HUES6 (cell line): ENCODE measurements at regions not wholly inside any gene's neighbourhood (a gene's known extent, or its start where the extent isn't known, plus 50 kb on each side); places are given as distances from the start of the nearest gene placed in this dataset.
"Not testable (repeated sequence)": the region's sequence is repeated elsewhere in the genome, so short reads cannot be mapped to it uniquely, and the experiment has no call there.

Source experiments
- H3K27ac ChIP-seq: 2 replicates; pipeline ENCODE4 v1.7.0; 2013; ENCODE audit warnings: low read depth, mild to moderate bottlenecking, low read length, inconsistent platforms
- H3K27me3 ChIP-seq: 2 replicates; pipeline ENCODE4 v1.6.1; 2013; ENCODE audit warnings: low read length; ENCODE audit not compliant: control insufficient read depth, insufficient read depth
- H3K36me3 ChIP-seq: 2 replicates; pipeline ENCODE4 v1.6.1; 2013; ENCODE audit warnings: low read length; ENCODE audit not compliant: control insufficient read depth, insufficient read depth
- H3K4me1 ChIP-seq: 2 replicates; pipeline ENCODE4 v1.6.1; 2013; ENCODE audit warnings: low read length; ENCODE audit not compliant: control insufficient read depth, insufficient read depth
- H3K4me3 ChIP-seq: 2 replicates; pipeline ENCODE4 v1.5.1; 2013; ENCODE audit warnings: low read depth, low read length
- H3K9ac ChIP-seq: one replicate; pipeline ENCODE4 v1.6.1; 2013; ENCODE audit warnings: mild to moderate bottlenecking, low read length
- H3K9me3 ChIP-seq: 2 replicates; pipeline ENCODE4 v1.6.1; 2013; ENCODE audit warnings: low read depth, low read length; ENCODE audit not compliant: control insufficient read depth, insufficient read depth

DNA sequence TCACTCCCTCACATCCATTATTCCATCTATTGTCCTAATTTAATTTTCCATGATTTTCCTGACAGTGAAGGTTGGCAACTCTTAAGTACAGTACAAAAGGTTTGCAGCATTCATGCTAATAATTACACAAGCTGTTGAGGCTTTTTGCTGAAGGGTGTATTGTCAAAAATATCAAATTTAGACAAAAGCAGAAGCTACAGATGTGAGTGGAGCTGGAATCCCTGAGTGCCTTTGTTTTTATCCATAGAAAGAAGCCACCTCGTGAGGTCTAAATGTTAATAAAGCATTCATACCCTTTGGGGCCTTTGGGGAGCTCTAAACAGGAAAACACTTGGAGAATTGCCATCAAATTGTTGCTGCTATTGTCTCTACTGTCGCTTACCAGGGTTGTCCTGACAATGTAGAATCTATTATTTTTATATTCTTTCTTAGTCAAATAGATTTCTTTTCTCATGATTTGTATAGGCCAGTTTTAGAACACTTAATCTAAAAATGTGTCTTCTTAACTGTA lies 185.8 kb upstream of the ROBO1 start:
- H3K36me3 ChIP-seq: no peaks in the 10 kb centered on the region
- no peaks in the 10 kb centered on the region for H3K27me3 ChIP-seq
- H3K27ac ChIP-seq: no peak overlapping the region
- no peaks in the 10 kb centered on the region for H3K4me1 ChIP-seq
- H3K9me3 ChIP-seq: no peaks in the 10 kb centered on the region
- no peak overlapping the region for H3K4me3 ChIP-seq
- no peak overlapping the region for H3K9ac ChIP-seq

- H3K4me1 ChIP-seq, H3K4me3 ChIP-seq, H3K36me3 ChIP-seq, H3K27ac ChIP-seq, H3K27me3 ChIP-seq, H3K9me3 ChIP-seq, H3K9ac ChIP-seq: not testable (repeated sequence)
These were observed 183.6 kb upstream of the ROBO1 start for GRCh38 chr3:79951426-79951825.

DNA sequence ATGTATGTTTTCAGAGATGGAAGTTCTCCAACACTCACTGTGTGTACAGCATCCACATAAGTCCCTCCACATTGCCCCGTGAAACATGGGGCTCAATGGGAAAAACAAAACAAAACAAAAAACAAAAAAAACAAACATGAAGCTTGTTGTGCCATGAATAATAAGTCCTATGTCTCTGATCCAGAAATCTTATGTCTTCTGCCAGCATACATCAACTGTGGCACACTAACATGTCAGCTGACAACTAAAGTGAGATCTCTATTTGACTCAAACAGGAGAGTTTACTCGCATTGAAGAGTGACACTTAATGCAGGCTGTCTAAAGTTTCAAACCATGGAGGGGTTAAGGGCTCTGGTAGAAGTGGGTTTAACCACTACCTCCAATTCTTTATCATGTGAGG lies 180.2 kb upstream of the ROBO1 start:
- Histone ChIP-seq H3K9ac (no peak overlapping the region), H3K27me3 (no peaks in the 10 kb centered on the region), H3K36me3 (no peaks in the 10 kb centered on the region), H3K9me3 (no peaks in the 10 kb centered on the region), H3K4me1 (no peaks in the 10 kb centered on the region), H3K4me3 (no peak overlapping the region), H3K27ac (no peak overlapping the region)

- no peak overlapping the region for H3K4me3 ChIP-seq
- H3K27ac ChIP-seq: no peak overlapping the region
- H3K9me3 ChIP-seq: no peaks in the 10 kb centered on the region
- no peaks in the 10 kb centered on the region for H3K36me3 ChIP-seq
- H3K4me1 ChIP-seq: no peaks in the 10 kb centered on the region
- H3K27me3 ChIP-seq: no peaks in the 10 kb centered on the region
- no peak overlapping the region for H3K9ac ChIP-seq
These were observed 179.7 kb upstream of the ROBO1 start for GRCh38 chr3:79947469-79947868.

- Histone ChIP-seq H3K9me3 (no peaks in the 10 kb centered on the region), H3K4me3 (no peak overlapping the region), H3K4me1 (no peaks in the 10 kb centered on the region), H3K36me3 (no peaks in the 10 kb centered on the region), H3K9ac (no peak overlapping the region), H3K27ac (no peak overlapping the region), H3K27me3 (no peaks in the 10 kb centered on the region)
These were observed 169.8 kb upstream of the ROBO1 start for GRCh38 chr3:79937567-79937966.

DNA sequence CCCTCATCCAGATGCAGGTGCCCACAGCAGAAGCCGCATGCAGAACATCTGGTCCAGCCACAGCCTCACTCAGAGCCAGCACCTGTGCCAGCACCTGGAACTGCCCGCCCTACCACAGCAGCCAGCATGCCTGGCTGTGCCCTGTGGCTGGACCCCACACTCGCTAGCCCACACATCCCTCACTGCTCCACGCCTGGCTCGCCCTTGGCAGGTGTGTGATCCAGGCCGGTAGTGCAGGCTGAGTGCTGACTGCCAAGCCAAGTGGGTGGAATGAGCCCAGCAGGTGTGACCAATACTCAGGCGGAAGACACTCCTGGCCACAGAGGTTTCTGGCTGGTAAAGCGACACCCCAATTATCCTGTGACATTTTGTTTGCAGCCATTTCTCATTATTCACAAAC lies 162.4 kb upstream of the ROBO1 start:
- Histone ChIP-seq H3K4me3 (no peak overlapping the region), H3K27me3 (no peaks in the 10 kb centered on the region), H3K27ac (no peak overlapping the region), H3K9me3 (no peaks in the 10 kb centered on the region), H3K9ac (no peak overlapping the region), H3K4me1 (no peaks in the 10 kb centered on the region), H3K36me3 (no peaks in the 10 kb centered on the region)

DNA sequence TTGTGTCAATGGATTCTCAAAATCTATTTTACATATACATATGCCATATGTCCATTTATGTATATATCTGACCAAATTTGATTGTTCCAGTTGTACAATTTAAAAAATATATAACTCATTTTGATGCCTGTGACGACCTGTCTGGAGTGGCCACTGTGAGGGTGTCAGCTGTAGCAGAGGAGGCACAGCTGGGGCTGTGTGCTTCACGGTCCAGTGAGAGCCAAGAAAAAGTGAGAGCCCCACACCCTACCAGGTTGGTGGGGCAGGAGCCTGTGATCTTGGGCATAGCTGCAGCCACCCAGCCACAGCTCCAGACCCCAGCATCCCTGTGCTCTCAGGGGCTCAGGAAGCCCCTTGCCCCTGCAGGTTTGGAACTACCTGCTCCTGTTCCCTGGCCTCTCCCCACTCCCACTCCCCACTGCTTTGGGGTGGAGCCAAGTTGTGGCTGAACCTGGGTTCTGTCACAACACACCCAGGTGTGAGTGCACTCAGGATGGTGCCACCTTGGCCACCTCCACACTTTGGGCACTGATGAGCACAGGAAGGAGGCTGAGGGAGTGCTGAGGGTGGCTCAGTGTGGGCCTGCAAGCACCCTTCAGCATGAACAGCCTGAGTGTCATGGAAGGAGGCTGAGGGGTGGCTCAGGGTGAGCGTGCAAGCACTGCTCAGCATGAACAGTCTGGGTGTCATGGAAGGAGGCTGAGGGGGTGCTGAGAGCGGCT lies 161.1 kb upstream of the ROBO1 start:
- no peaks in the 10 kb centered on the region for H3K9me3 ChIP-seq
- H3K4me1 ChIP-seq: no peaks in the 10 kb centered on the region
- no peak overlapping the region for H3K27ac ChIP-seq
- no peaks in the 10 kb centered on the region for H3K36me3 ChIP-seq
- no peak overlapping the region for H3K4me3 ChIP-seq
- H3K27me3 ChIP-seq: no peaks in the 10 kb centered on the region
- H3K9ac ChIP-seq: no peak overlapping the region

GRCh38 chr3:79926522-79926921 lies 158.7 kb upstream of the ROBO1 start:
- Histone ChIP-seq H3K4me3 (no peak overlapping the region), H3K9me3 (no peaks in the 10 kb centered on the region), H3K27me3 (no peaks in the 10 kb centered on the region), H3K36me3 (no peaks in the 10 kb centered on the region), H3K27ac (no peak overlapping the region), H3K4me1 (no peaks in the 10 kb centered on the region), H3K9ac (no peak overlapping the region)

- no peaks in the 10 kb centered on the region for H3K36me3 ChIP-seq
- no peaks in the 10 kb centered on the region for H3K4me1 ChIP-seq
- H3K27me3 ChIP-seq: no peaks in the 10 kb centered on the region
- H3K9me3 ChIP-seq: no peaks in the 10 kb centered on the region
- no peak overlapping the region for H3K4me3 ChIP-seq
- H3K9ac ChIP-seq: no peak overlapping the region
- no peak overlapping the region for H3K27ac ChIP-seq
These were observed 154.8 kb upstream of the ROBO1 start for GRCh38 chr3:79922633-79923032.

DNA sequence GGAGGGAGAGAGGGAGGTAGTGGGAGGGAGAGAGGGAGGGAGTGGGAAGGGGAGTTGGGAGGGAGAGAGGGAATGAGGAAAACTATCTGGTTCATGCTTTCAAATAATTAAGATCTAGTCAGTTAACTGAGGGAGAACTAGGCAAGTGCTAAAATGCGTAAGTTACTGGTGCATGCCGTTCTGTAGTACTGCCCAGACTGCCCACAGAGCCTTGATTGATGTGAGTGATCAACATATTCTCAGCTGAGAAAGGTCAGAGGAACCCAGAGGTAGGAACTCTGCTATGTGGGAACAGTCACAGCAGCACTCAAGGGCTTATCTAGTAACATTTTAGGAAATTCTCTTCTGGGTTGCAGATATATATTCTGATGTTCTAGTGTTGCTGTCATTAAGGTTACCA lies 149.8 kb upstream of the ROBO1 start:
- no peaks in the 10 kb centered on the region for H3K27me3 ChIP-seq
- no peaks in the 10 kb centered on the region for H3K36me3 ChIP-seq
- H3K4me1 ChIP-seq: no peaks in the 10 kb centered on the region
- H3K9ac ChIP-seq: no peak overlapping the region
- no peak overlapping the region for H3K4me3 ChIP-seq
- H3K9me3 ChIP-seq: no peaks in the 10 kb centered on the region
- H3K27ac ChIP-seq: no peak overlapping the region

- H3K36me3 ChIP-seq: no peaks in the 10 kb centered on the region
- H3K9ac ChIP-seq: no peak overlapping the region
- no peaks in the 10 kb centered on the region for H3K27me3 ChIP-seq
- no peaks in the 10 kb centered on the region for H3K9me3 ChIP-seq
- H3K4me1 ChIP-seq: no peaks in the 10 kb centered on the region
- no peak overlapping the region for H3K4me3 ChIP-seq
- no peak overlapping the region for H3K27ac ChIP-seq
These were observed 142.5 kb upstream of the ROBO1 start for GRCh38 chr3:79910337-79910736.
